ENCODE measurements at regions not wholly inside any gene's neighbourhood (a gene's known extent, or its start where the extent isn't known, plus 50 kb on each side); places are given as distances from the start of the nearest gene placed in this dataset.

- Histone ChIP-seq H3K9me3 (ENCODE audit: control insufficient read depth in 4 of 4, low read length in 3 of 4) (no peaks in the 10 kb centered on the region), H3K9ac (ENCODE audit: low read depth in 1 of 2, low read length in 2 of 2) (no peak overlapping the region), H3K36me3 (ENCODE audit: control insufficient read depth in 4 of 4, insufficient read depth in 3 of 4, low read depth in 1 of 4, low read length in 3 of 4) (peaks cover 0 to 3% (median 0%) of the 10 kb centered on the region in 4 donors), H3K27ac (ENCODE audit: low read depth in 1 of 2, low read length in 2 of 2) (no peak overlapping the region), H3K27me3 (ENCODE audit: control insufficient read depth in 4 of 4, insufficient read depth in 4 of 4, low read length in 3 of 4) (no peaks in the 10 kb centered on the region), H3K4me3 (ENCODE audit: low read depth in 1 of 3, low read length in 3 of 3) (no peak overlapping the region), H3K4me1 (ENCODE audit: control insufficient read depth in 4 of 4, insufficient read depth in 4 of 4, low read length in 3 of 4) (peaks cover under 1 to 15% (median 3%) of the 10 kb centered on the region in 4 donors)
- no peak for TF ChIP-seq JUND (IDR thresholded peaks at IDR 0.05)
- TF ChIP-seq ZBTB33 (IDR thresholded peaks at IDR 0.05): no peak
- no peak for TF ChIP-seq RAD21 (IDR thresholded peaks at IDR 0.05)
- no peak for TF ChIP-seq EGR1 (IDR thresholded peaks at IDR 0.05; ENCODE audit: low read depth in 2 of 2)
- no peak for TF ChIP-seq MAX (IDR thresholded peaks at IDR 0.05)
- TF ChIP-seq ATF3 (IDR thresholded peaks at IDR 0.05): no peak
- no peak for TF ChIP-seq GABPA (IDR thresholded peaks at IDR 0.05 in 1 of 2, conservative IDR thresholded peaks at IDR 0.05 in 1 of 2)
- TF ChIP-seq YY1 (IDR thresholded peaks at IDR 0.05): no peak
- TF ChIP-seq NR2F2 (IDR thresholded peaks at IDR 0.05): no peak
- no peak for TF ChIP-seq HNF4G (IDR thresholded peaks at IDR 0.05)
- DNase-seq (ENCODE audit: low spot score): no peak
- WGBS: 94% methylated on average over 4 of the region's 4 CpGs
Measured at GRCh38 chr7:11256501-11256900, 282.8 kb downstream of the PHF14 start.

- TF ChIP-seq TAF1 (conservative IDR thresholded peaks at IDR 0.05) (no peak), FOXA2 (IDR thresholded peaks at IDR 0.05) (peak; percentile 70), GABPA (IDR thresholded peaks at IDR 0.05 in 1 of 2, conservative IDR thresholded peaks at IDR 0.05 in 1 of 2) (no peak), FOXA1 (IDR thresholded peaks at IDR 0.05) (peak; percentile 45), HNF4G (IDR thresholded peaks at IDR 0.05) (no peak), JUND (IDR thresholded peaks at IDR 0.05) (peak in 1 of 2 donors; percentile 35), HNF4A (conservative IDR thresholded peaks at IDR 0.05) (peak; percentile 27 to 56), YY1 (IDR thresholded peaks at IDR 0.05) (peak; percentile 57), MAX (IDR thresholded peaks at IDR 0.05) (peak; percentile 28), ZBTB33 (IDR thresholded peaks at IDR 0.05) (peak; percentile 29), REST (IDR thresholded peaks at IDR 0.05) (no peak), RAD21 (IDR thresholded peaks at IDR 0.05) (peak in 1 of 2 donors; percentile 38), NR2F2 (IDR thresholded peaks at IDR 0.05) (no peak), RXRA (IDR thresholded peaks at IDR 0.05) (peak in 1 of 2 donors; percentile 63), CTCF (IDR thresholded peaks at IDR 0.05; ENCODE audit: low read depth, low read length, missing input control) (peak; percentile 14), EGR1 (IDR thresholded peaks at IDR 0.05; ENCODE audit: low read depth in 2 of 2) (no peak), ATF3 (IDR thresholded peaks at IDR 0.05) (no peak), SP1 (IDR thresholded peaks at IDR 0.05) (no peak)
- no peak for DNase-seq (ENCODE audit: low spot score)
Measured at GRCh38 chr7:11261470-11261869, 287.8 kb downstream of the PHF14 start.

More at GRCh38 chr7:11261470-11261869, 287.8 kb downstream of the PHF14 start:
- Histone ChIP-seq H3K4me3 (ENCODE audit: low read depth in 1 of 3, low read length in 3 of 3) (no peak overlapping the region), H3K4me1 (ENCODE audit: control insufficient read depth in 4 of 4, insufficient read depth in 4 of 4, low read length in 3 of 4) (peaks cover 2 to 6% (median 3%) of the 10 kb centered on the region in 4 donors), H3K27me3 (ENCODE audit: control insufficient read depth in 4 of 4, insufficient read depth in 4 of 4, low read length in 3 of 4) (no peaks in the 10 kb centered on the region), H3K36me3 (ENCODE audit: control insufficient read depth in 4 of 4, insufficient read depth in 3 of 4, low read depth in 1 of 4, low read length in 3 of 4) (peaks cover 0 to 2% (median 0%) of the 10 kb centered on the region in 4 donors), H3K27ac (ENCODE audit: low read depth in 1 of 2, low read length in 2 of 2) (no peak overlapping the region), H3K9ac (ENCODE audit: low read depth in 1 of 2, low read length in 2 of 2) (no peak overlapping the region), H3K9me3 (ENCODE audit: control insufficient read depth in 4 of 4, low read length in 3 of 4) (no peaks in the 10 kb centered on the region)

All from liver (tissue), 8 donors.